HepG2 (cell line): ENCODE measurements at regions not wholly inside any gene's neighbourhood (a gene's known extent, or its start where the extent isn't known, plus 50 kb on each side); places are given as distances from the start of the nearest gene placed in this dataset.

ENCODE experiments used
- ATAC-seq: fragments of 200-7000 bp; cut with Tn5 transposase; 3 replicates; pipeline ENCODE4 v1.9.1; 2020; ENCODE audit warnings: mild to moderate bottlenecking, moderate library complexity
- BruUV-seq: library from RNA; stranded (reverse); fragments of 400-500 nt; replicated peaks from 2 replicates; lab custom pipeline; 2021; lab: Mats Ljungman, UMichigan
- CTCF ChIA-PET: fragments of 300-600 bp; formaldehyde crosslinking; extraction: SDS; loops from one replicate; lab custom pipeline; 2021; ENCODE audit warnings: low total read pairs, inconsistent platforms, low intra/inter-chr PET ratio; lab: Yijun Ruan, JAX
- POLR2A ChIA-PET: fragments of 350-600 bp; sonication (Branson Sonifier 250); formaldehyde crosslinking; loops from one replicate; lab custom pipeline; 2020; ENCODE audit warnings: antibody characterized with exemption, inconsistent platforms; lab: Yijun Ruan, JAX
- DNase-seq: peaks from one replicate; pipeline ENCODE4 v3.0.0-alpha.2; 2015; ENCODE audit warnings: low spot score
- FAIRE-seq: peaks from 3 replicates; lab custom pipeline; 2011; peaks lifted over from hg19 to GRCh38; lab: Jason Lieb, UNC
- H2AFZ ChIP-seq: one replicate; pipeline ENCODE4 v1.6.1; 2011; ENCODE audit warnings: low read length, inconsistent platforms
- H3K27ac ChIP-seq: fragments of 300-600 bp; 3 replicates; pipeline ENCODE4 v1.8.0; 2011; ENCODE audit warnings: mixed run types, mild to moderate bottlenecking, mixed read lengths, low read length, inconsistent platforms; ENCODE audit not compliant: insufficient read depth; ENCODE audit errors: extremely low read length
- H3K27me3 ChIP-seq, 2 experiments: fragments of 200-600 bp in 1 of 2; 2 replicates in 1 of 2; 3 replicates in 1 of 2; pipeline versions ENCODE4 v1.6.0 to v1.8.0; 2011; ENCODE audit warnings: low read length in 2 of 2, mild to moderate bottlenecking in 2 of 2, moderate library complexity in 2 of 2, inconsistent platforms in 1 of 2; ENCODE audit not compliant: insufficient read depth in 2 of 2, control insufficient read depth in 1 of 2
- H3K36me3 ChIP-seq, 2 experiments: fragments of 200-600 bp in 1 of 2; replicated peaks in 1 of 2; 2 replicates in 1 of 2; 3 replicates in 1 of 2; pipeline versions ENCODE4 v1.5.1 to v1.8.0; 2011; ENCODE audit warnings: low read length in 2 of 2, inconsistent platforms in 1 of 2; ENCODE audit not compliant: insufficient read depth in 2 of 2, control insufficient read depth in 1 of 2
- H3K4me1 ChIP-seq: 2 replicates; pipeline ENCODE4 v1.5.1; 2012; ENCODE audit warnings: low read length, inconsistent platforms; ENCODE audit not compliant: insufficient read depth
- H3K4me2 ChIP-seq: 2 replicates; pipeline ENCODE4 v1.6.0; 2011; ENCODE audit warnings: low read depth, low read length, inconsistent platforms
- H3K4me3 ChIP-seq, 3 experiments: fragments of 200-600 bp in 1 of 3; sonication (generic), shearing (Covaris generic) in 1 of 3; replicated peaks in 1 of 3; 2 replicates each; pipeline ENCODE4 v1.5.1; 2011 to 2016; ENCODE audit warnings: low read length in 3 of 3, inconsistent platforms in 2 of 3, low read depth in 2 of 3, mild to moderate bottlenecking in 2 of 3, control low read depth in 1 of 3, mixed read lengths in 1 of 3; ENCODE audit not compliant: insufficient read depth in 1 of 3
- H3K79me2 ChIP-seq: one replicate; pipeline ENCODE4 v1.6.1; 2011; ENCODE audit warnings: low read length, inconsistent platforms; ENCODE audit not compliant: insufficient read depth
- H3K9ac ChIP-seq: 2 replicates; pipeline ENCODE4 v1.6.0; 2011; ENCODE audit warnings: mild to moderate bottlenecking, low read depth, low read length, inconsistent platforms; ENCODE audit not compliant: insufficient read depth
- H3K9me3 ChIP-seq: 2 replicates; pipeline ENCODE4 v1.5.1; 2012; ENCODE audit warnings: mild to moderate bottlenecking, low read length
- H4K20me1 ChIP-seq: 2 replicates; pipeline ENCODE4 v1.6.0; 2011; ENCODE audit warnings: inconsistent platforms, mild to moderate bottlenecking, low read length, moderate library complexity; ENCODE audit not compliant: insufficient read depth
- LCORL ChIP-seq, 2 experiments: fragments of 450-650 bp in 1 of 2; sonication (generic) in 1 of 2; formaldehyde crosslinking in 1 of 2; IDR thresholded peaks; 2 replicates each; pipeline versions ENCODE4 v1.5.0 to v1.6.1; 2017 to 2020; ENCODE audit warnings: antibody characterized with exemption in 1 of 2, missing genetic modification reagents in 1 of 2
- U2AF2 ChIP-seq: fragments of 200-400 bp; formaldehyde crosslinking; IDR thresholded peaks from 2 replicates; pipeline ENCODE4 v1.6.1; 2017; ENCODE audit warnings: low read depth, mild to moderate bottlenecking, low read length
- ZBTB1 ChIP-seq: sonication (generic); formaldehyde crosslinking; IDR thresholded peaks from 2 replicates; pipeline ENCODE4 v1.4.0; 2020; ENCODE audit warnings: missing genetic modification reagents, borderline replicate concordance
- ZNF235 ChIP-seq: sonication (generic); formaldehyde crosslinking; IDR thresholded peaks from 2 replicates; pipeline ENCODE4 v1.8.1; 2023; ENCODE audit warnings: mild to moderate bottlenecking, missing genetic modification reagents, borderline replicate concordance
- WGBS: methylation state at CpG from one replicate; pipeline ENCODE4 v1.1.6; 2017; ENCODE audit warnings: low lambda C conversion rate; 5-methylcytosine and 5-hydroxymethylcytosine counted together
- in situ Hi-C: cut with HindIII; loops from 2 replicates; pipeline ENCODE4 v1.10.0; 2017; ENCODE audit warnings: low pct_unique_long_range_greater_than_20kb; ENCODE audit not compliant: extremely low pct_ligation_motif_present
- intact Hi-C: fragments of 100-400 bp; cut with micrococcal nuclease; formaldehyde crosslinking; loops from one replicate; pipeline ENCODE4 v1.10.0; 2022; ENCODE audit not compliant: unreplicated experiment
- TF ChIP-seq, protein P1 (sequence below): sonication (generic); formaldehyde crosslinking; IDR thresholded peaks from 2 replicates; pipeline ENCODE4 v1.4.0; 2020; ENCODE audit warnings: missing genetic modification reagents

DNA sequence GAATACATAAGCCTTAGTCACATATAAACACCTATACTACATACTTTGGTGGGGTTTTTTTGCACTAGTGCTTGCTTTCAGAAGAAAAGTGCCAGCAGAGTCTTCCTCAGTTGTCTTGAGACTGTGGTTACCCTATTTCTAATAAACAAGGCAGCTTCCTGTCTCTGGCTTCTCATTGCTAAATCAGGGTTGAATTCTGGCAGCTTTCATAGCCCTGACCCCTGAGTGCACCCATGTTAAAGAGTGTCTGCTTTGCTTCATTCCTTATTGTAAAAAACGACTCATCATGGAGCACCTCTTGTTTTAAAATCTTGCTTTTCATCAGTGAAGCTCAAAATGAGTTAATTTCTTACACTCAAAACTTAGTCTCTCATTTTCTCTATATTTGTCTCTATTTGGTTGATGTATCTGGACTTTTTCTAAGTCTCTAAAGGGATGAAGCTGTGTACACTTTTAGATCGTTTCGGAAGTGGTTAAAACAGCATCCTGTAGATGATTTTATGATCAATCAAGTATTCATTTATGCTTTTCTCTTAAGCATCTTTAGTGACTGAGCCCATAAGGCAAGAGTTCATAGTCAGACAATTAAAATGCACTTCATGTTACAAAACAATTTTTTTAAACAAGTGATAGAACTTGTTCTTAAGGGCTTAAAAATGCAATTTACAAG lies 72.1 kb downstream of the KLF12 start:
- no peak for DNase-seq
- TF ChIP-seq ZBTB1 (CRISPR knock-in tag) (no peak), ZNF235 (no peak), U2AF2 (no peak), LCORL (IDR thresholded peaks at IDR 0.05) (no peak), LCORL (CRISPR knock-in tag; IDR thresholded peaks at IDR 0.05) (no peak)
- TF ChIP-seq, protein P1, sequence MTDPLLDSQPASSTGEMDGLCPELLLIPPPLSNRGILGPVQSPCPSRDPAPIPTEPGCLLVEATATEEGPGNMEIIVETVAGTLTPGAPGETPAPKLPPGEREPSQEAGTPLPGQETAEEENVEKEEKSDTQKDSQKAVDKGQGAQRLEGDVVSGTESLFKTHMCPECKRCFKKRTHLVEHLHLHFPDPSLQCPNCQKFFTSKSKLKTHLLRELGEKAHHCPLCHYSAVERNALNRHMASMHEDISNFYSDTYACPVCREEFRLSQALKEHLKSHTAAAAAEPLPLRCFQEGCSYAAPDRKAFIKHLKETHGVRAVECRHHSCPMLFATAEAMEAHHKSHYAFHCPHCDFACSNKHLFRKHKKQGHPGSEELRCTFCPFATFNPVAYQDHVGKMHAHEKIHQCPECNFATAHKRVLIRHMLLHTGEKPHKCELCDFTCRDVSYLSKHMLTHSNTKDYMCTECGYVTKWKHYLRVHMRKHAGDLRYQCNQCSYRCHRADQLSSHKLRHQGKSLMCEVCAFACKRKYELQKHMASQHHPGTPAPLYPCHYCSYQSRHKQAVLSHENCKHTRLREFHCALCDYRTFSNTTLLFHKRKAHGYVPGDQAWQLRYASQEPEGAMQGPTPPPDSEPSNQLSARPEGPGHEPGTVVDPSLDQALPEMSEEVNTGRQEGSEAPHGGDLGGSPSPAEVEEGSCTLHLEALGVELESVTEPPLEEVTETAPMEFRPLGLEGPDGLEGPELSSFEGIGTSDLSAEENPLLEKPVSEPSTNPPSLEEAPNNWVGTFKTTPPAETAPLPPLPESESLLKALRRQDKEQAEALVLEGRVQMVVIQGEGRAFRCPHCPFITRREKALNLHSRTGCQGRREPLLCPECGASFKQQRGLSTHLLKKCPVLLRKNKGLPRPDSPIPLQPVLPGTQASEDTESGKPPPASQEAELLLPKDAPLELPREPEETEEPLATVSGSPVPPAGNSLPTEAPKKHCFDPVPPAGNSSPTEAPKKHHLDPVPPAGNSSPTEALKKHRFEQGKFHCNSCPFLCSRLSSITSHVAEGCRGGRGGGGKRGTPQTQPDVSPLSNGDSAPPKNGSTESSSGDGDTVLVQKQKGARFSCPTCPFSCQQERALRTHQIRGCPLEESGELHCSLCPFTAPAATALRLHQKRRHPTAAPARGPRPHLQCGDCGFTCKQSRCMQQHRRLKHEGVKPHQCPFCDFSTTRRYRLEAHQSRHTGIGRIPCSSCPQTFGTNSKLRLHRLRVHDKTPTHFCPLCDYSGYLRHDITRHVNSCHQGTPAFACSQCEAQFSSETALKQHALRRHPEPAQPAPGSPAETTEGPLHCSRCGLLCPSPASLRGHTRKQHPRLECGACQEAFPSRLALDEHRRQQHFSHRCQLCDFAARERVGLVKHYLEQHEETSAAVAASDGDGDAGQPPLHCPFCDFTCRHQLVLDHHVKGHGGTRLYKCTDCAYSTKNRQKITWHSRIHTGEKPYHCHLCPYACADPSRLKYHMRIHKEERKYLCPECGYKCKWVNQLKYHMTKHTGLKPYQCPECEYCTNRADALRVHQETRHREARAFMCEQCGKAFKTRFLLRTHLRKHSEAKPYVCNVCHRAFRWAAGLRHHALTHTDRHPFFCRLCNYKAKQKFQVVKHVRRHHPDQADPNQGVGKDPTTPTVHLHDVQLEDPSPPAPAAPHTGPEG, result no peak
- TF ChIP-seq, all 625 proteins: peak for 0
- BruUV-seq, result no TSS peak
- no peak overlapping the region for H3K27ac ChIP-seq
- POLR2A ChIA-PET, result no interaction called here
- 51% methylated on average over 3 of the region's 3 CpGs for whole genome bisulfite sequencing
- FAIRE-seq, result no peak
- H3K9me3 ChIP-seq, result no peaks in the 10 kb centered on the region
- 0 out of 2 replicates have a peak, but pooled peaks cover 4% of the 10 kb centered on the region for H3K4me1 ChIP-seq
- H3K9ac ChIP-seq, result no peak overlapping the region
- H3K4me2 ChIP-seq, result no peak overlapping the region
- no peaks in the 10 kb centered on the region for H3K27me3 ChIP-seq
- in situ Hi-C loops, result no loop called here
- H3K36me3 ChIP-seq, result no peaks in the 10 kb centered on the region
- CTCF ChIA-PET, result no interaction called here
- intact Hi-C loops, result no loop called here
- H2AFZ ChIP-seq, result no peak overlapping the region
- no peak for ATAC-seq
- no peaks in the 10 kb centered on the region for H3K79me2 ChIP-seq
- no peak overlapping the region for H3K4me3 ChIP-seq
- H4K20me1 ChIP-seq, result no peaks in the 10 kb centered on the region
